Head of caudate nucleus (tissue), 42 donors: ENCODE measurements at regions not wholly inside any gene's neighbourhood (a gene's known extent, or its start where the extent isn't known, plus 50 kb on each side); places are given as distances from the start of the nearest gene placed in this dataset.
"Not testable (repeated sequence)": the region's sequence is repeated elsewhere in the genome, so short reads cannot be mapped to it uniquely, and the experiment has no call there.

ENCODE experiments used
- DNase-seq, 42 donors: peaks; one replicate each; pipeline versions ENCODE4 v3.0.0 to v3.0.0-alpha.2; 2020 to 2021; ENCODE audit warnings: mixed read lengths in 7 of 42
- intact Hi-C: fragments of 100-400 bp; cut with DNase I; formaldehyde crosslinking; loops from one replicate; pipeline ENCODE4 v1.15.0; 2022

DNA sequence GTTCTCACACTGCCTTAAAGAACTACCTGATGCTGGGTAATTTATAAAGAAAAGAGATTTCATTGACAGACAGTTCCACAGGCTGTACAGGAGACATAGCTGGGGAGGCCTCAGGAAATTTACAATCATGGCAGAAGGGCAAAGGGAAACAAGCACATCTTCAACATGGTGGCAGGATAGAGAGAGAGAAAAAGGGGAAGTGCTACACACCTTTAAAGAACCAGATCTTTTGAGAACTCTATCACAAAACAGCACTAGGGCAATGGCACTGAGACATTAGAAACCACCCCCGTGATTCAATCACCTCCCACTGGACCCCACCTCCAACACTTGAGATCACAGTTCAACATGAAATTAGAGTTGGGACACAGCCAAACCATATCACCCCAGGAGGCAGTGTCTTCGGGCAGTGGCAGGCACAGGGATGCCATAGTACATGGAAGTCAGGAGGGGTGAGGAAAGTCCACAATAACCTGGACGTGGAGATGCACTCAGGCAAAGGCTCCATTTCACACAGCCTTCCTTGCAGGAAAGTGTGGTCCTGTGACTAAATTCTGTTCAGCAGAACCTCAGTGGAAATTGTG lies 120.4 kb upstream of the SERPINE2 start:
- intact Hi-C loops = no loop called here
- no peak for DNase-seq

DNA sequence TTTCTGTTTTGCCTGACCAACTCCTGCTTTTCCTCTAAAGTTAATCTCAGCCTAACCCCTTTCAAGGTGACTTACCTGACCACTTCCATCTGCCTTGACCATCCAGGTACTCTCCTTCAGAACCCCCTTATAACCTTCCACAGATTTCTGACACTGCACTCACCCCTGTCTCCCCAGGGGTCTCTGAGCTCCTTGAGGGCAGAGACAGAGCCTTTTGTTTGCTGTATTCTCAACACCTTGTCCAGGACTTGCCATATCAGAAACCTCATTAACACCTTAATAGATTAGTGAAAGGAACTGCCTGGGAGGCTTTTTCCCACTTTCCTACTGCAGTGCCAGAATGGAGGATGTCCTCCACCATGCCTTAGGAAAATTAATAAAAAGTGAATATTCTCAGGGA lies 119.7 kb upstream of the SERPINE2 start:
- intact Hi-C loops = no loop called here
- no peak for DNase-seq

DNA sequence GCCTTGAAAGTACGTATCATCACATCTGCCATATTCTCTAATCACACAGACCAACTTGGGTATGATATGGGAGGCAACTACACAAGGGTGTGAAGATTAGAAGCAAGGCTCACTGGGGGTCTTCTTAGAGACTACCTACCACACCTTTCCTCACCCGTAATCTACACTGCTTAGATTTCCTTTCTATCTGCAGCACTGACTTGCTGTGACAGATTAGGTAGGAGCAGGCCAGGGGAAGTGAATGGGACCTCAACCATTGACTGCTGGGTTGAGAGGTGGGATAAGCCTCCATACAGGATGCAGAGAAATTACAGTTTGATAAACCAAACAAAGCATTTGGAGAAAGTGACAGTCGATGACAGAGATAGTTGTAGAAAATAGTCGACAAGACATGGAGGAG lies 119.0 kb upstream of the SERPINE2 start:
- no peak for DNase-seq
- intact Hi-C loops = no loop called here

- intact Hi-C loops = no loop called here
- no peak for DNase-seq
Observed at GRCh38 chr2:224157655-224158054, 118.6 kb upstream of the SERPINE2 start.

DNA sequence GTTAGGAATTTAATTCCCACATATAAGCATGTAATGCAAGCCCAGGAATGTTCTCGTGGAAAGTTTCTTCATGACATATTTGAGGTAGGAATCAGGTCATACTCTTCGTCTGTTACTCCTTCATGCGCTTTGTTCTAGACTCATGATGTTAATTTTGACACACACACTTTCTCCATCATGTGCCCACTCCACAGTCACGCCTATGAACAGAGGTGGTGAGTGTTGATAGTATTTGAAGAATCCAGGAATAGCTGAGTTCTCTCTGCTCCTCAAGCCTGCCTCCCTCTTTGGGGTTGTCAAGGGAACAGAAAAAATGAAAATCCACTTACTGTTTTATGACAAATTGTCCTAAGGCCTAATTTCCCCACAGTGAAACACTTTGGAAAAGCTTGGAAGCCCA lies 117.3 kb upstream of the SERPINE2 start:
- peak in 28 of 42 donors; percentile 3 to 79 (median 30) for DNase-seq
- intact Hi-C loops = no loop called here

- intact Hi-C loops = no loop called here
- no peak for DNase-seq
Observed at GRCh38 chr2:224155896-224156295, 116.8 kb upstream of the SERPINE2 start.

DNA sequence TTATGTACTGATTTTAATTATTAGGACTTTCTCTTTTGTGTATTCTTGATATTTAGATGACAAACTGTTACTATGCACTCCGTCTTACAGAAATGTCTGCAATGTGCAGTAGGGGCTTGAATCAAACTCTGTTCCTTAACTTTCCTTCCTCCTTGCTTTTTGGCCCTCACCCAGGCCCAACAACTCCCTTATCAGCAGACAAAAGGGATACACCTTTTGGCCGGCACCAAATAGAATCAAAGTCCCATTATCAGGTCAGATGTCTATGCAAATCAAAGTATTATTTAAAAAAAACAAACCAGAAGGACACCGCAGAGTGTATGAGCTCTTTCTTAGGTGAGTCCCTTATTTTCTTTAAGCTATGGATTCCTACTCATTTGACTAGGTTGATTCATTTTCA lies 116.3 kb upstream of the SERPINE2 start:
- intact Hi-C loops = no loop called here
- DNase-seq = no peak

DNA sequence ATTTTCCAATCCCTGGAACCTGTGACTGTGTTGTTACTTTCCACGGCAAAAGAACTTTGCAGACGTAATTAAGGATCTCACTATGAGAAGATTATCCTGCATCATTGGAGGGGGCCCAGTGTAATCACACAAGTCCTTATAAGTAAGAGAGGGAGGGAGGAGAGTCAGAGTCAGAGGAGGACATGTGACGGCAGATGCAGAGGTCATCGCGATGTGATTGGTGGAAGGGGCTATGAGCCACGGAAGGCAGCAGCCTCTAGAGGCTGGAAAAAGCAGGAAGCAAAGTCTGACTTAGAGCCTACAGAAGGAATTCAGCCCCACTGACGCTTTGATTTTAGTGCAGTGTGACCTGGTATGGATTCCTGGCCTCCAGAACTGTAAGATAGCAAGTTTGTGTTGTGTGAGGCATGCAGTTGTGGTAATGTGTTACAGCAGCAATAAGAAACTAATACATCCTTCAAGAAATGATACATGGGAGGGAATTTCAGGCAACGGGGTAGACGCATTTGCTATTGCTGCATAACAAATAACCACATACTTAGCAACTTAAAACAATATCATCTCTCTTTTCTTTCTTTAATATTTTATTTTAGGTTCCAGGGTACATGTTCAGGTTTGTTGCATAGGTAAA lies 112.7 kb upstream of the SERPINE2 start:
- intact Hi-C loops = no loop called here
- DNase-seq = peak in 1 of 42 donors; percentile 3

- no peak for DNase-seq
Observed at GRCh38 chr2:224151161-224151560, 112.1 kb upstream of the SERPINE2 start.

GRCh38 chr2:224148058-224148457 lies 109.0 kb upstream of the SERPINE2 start:
- intact Hi-C loops = not testable (repeated sequence)
- DNase-seq = peak in 1 of 42 donors; percentile 16

More at GRCh38 chr2:224151161-224151560, 112.1 kb upstream of the SERPINE2 start:
- intact Hi-C loops = no loop called here

GRCh38 chr2:224147174-224147573 lies 108.1 kb upstream of the SERPINE2 start:
- intact Hi-C loops = no loop called here
- no peak for DNase-seq

GRCh38 chr2:224146356-224147160 lies 107.5 kb upstream of the SERPINE2 start:
- no peak for DNase-seq
- intact Hi-C loops = no loop called here

GRCh38 chr2:224145751-224146355 lies 106.8 kb upstream of the SERPINE2 start:
- DNase-seq = no peak
- intact Hi-C loops = no loop called here

DNA sequence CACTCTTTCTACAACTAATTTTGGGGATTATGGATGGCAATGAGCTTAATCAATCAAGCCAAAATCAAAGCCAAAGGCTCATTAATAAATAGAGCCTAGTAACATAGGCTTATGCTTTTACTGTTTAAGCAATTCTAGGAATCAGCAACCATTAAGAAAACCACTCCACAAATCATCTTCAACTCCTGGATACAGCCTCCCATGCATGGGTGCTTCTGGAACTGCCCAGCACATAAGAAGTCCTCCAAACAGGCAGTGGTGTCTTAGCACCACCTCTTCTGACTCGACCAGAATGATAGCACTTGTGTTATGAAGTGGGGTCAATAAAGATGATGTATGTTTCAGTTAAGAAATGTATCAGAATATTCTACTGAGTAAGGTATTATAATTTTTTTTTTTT lies 104.4 kb upstream of the SERPINE2 start:
- intact Hi-C loops = no loop called here

DNA sequence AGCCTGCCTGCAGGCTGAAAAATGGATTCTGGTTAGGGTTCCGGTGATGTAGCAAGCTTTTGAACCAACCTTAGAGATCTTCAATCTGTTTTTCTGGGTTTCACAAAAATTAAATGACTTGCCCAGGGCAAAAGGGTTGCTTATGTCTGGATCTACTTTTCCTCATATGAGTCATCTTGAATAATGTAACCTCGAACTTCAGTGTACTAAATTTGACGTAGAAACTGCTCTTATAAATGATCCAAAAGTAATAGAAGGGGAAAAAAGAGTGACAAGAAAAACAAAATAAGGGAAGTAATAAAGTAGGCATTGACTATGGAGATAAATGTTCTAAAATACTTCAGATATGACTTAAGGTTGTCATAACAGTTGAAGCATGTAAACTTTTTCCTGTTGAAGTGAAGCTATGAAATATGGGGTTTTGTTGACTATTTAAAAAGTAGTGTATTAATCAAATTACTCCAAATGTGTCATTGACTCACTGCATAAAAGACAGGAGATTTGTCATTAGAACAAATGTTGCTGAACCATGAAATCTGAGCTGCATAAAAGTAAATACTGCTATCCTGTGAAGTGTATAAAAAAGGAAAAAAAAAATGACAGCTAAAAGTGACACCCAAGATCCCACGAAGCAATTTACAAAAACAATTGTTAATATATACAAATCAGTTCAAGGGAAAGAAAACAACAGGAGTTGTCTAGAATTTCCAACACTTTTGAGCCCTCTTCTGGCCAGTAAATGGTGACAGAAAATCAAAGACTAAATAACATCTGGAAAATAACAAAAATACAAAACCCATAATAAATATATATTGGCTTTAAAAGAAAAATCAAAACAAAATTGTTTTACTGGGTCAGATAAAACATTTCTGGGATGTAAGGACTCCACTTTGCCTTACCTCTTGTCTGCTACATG lies 103.6 kb upstream of the SERPINE2 start:
- no peak for DNase-seq
- intact Hi-C loops = no loop called here

More for the DNA sequence above, 104.4 kb upstream of the SERPINE2 start:
- DNase-seq = no peak

DNA sequence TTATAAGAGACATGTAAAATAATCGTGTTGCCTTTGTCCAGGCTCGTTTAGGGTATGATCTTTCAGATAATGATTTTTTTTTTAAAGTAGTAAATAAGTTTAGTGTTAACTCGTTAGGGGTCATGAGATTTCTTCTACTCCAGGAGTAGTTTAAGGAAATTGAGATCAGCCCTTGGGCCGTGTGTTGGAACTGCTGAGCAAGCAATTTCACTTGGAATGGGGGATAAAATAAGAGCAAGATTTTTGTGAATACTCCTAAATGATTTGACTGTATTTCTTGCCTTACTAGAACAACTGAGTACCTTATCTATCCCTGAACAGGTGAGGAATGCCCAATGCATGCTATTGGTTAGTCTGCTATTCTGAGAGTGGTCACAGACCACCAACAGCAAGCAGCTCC lies 102.2 kb upstream of the SERPINE2 start:
- no peak for DNase-seq
- intact Hi-C loops = no loop called here

DNA sequence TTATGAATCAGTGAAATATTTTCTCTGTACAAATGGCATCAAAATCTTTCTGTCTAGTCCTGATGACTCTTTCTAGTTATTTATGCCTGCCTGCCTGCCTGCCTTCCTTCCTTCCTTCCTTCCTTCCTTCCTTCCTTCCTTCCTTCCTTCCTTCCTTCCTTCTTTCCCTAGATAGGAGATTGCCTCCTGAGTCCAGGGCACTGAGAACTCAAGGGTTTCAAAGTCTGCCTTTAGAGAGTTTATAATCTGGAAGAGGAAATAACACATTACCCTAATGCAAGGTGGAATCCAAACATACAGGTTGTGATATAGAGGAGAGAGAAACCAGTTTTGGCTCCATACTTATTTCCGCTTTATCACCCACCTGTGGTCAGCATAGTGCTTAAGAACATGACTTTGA lies 98.1 kb upstream of the SERPINE2 start:
- intact Hi-C loops = no loop called here
- no peak for DNase-seq

GRCh38 chr2:224136396-224136795 lies 97.3 kb upstream of the SERPINE2 start:
- intact Hi-C loops = no loop called here
- DNase-seq = no peak

DNA sequence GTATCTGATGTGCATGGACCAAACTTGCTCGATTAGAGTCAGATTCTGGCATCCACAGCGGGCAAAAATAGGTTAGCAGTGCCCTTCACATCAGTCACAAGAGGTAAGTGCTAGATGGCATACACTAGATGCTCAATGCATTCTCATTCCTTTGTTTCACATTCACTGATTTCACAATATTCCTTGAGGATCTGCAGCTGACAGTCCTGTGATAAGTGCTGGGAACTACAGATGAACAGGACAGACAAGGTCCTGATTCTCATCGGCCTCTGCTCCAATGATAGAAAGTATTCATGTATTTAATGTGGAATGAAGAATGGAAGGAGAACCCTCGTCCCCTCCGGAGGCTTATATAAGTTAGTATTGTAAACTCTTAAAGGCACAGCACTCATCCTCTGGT lies 96.8 kb upstream of the SERPINE2 start:
- intact Hi-C loops = no loop called here
- DNase-seq = no peak
